GM21447 (cell line): ENCODE measurements at regions not wholly inside any gene's neighbourhood (a gene's known extent, or its start where the extent isn't known, plus 50 kb on each side); places are given as distances from the start of the nearest gene placed in this dataset.

Source experiments
- ATAC-seq: cut with Tn5 transposase; IDR thresholded peaks from one replicate; pipeline ENCODE4 v1.9.1; 2021; ENCODE audit not compliant: unreplicated experiment

GRCh38 chr5:45195026-45195425 lies 386.3 kb downstream of the MRPS30 start:
- ATAC-seq = no peak
